Fibroblast of lung (primary cell): ENCODE measurements at regions not wholly inside any gene's neighbourhood (a gene's known extent, or its start where the extent isn't known, plus 50 kb on each side); places are given as distances from the start of the nearest gene placed in this dataset.

Source experiments
- DNase-seq, 2 donors: peaks; one replicate each; pipeline versions ENCODE4 v3.0.0 to v3.0.0-alpha.2; 2010; ENCODE audit warnings: low read depth in 2 of 2
- H2AFZ ChIP-seq: 2 replicates; pipeline ENCODE4 v1.5.1; 2012; ENCODE audit warnings: low read length, control low read depth, inconsistent platforms
- H3K27ac ChIP-seq: 2 replicates; pipeline ENCODE4 v1.5.1; 2011; ENCODE audit warnings: low read length, control low read depth; ENCODE audit not compliant: insufficient read depth
- H3K27me3 ChIP-seq: 2 replicates; pipeline ENCODE4 v1.5.1; 2011; ENCODE audit warnings: mild to moderate bottlenecking, low read length; ENCODE audit not compliant: control insufficient read depth, insufficient read depth
- H3K36me3 ChIP-seq: 2 replicates; pipeline ENCODE4 v1.5.1; 2011; ENCODE audit warnings: low read length; ENCODE audit not compliant: control insufficient read depth, insufficient read depth
- H3K4me1 ChIP-seq: 2 replicates; pipeline ENCODE4 v1.5.1; 2011; ENCODE audit warnings: low read length; ENCODE audit not compliant: control insufficient read depth, insufficient read depth; ENCODE audit errors: extremely low read depth
- H3K4me2 ChIP-seq: 2 replicates; pipeline ENCODE4 v1.5.1; 2011; ENCODE audit warnings: low read length, control low read depth; ENCODE audit not compliant: insufficient read depth; ENCODE audit errors: extremely low read depth
- H3K4me3 ChIP-seq, 4 experiments: fragments of 200-600 bp in 1 of 4; sonication (generic) in 1 of 4; replicated peaks in 1 of 4; 2 replicates each; pipeline ENCODE4 v1.5.1; 2011 to 2016; ENCODE audit warnings: low read length in 4 of 4, low read depth in 3 of 4, mild to moderate bottlenecking in 3 of 4, control low read depth in 2 of 4, inconsistent platforms in 1 of 4, mixed read lengths in 1 of 4; ENCODE audit not compliant: insufficient read depth in 1 of 4; ENCODE audit errors: control extremely low read depth in 1 of 4
- H3K79me2 ChIP-seq: 2 replicates; pipeline ENCODE4 v1.5.1; 2012; ENCODE audit warnings: mild to moderate bottlenecking, low read length, inconsistent platforms; ENCODE audit not compliant: control insufficient read depth, insufficient read depth
- H3K9ac ChIP-seq: 2 replicates; pipeline ENCODE4 v1.5.1; 2011; ENCODE audit warnings: mild to moderate bottlenecking, low read length, control low read depth; ENCODE audit not compliant: insufficient read depth
- H3K9me3 ChIP-seq: 2 replicates; pipeline ENCODE4 v1.5.1; 2012; ENCODE audit warnings: low read depth, low read length; ENCODE audit not compliant: control insufficient read depth, insufficient read depth
- H4K20me1 ChIP-seq: 2 replicates; pipeline ENCODE4 v1.5.1; 2011; ENCODE audit warnings: low read length; ENCODE audit not compliant: control insufficient read depth, insufficient read depth; ENCODE audit errors: extremely low read depth
- EZH2 ChIP-seq: IDR thresholded peaks from 2 replicates; pipeline ENCODE4 v1.5.1; 2012; ENCODE audit warnings: low read length, control low read depth, mild to moderate bottlenecking; ENCODE audit errors: missing control alignments
- TF ChIP-seq, protein P1 (sequence below), 2 donors: IDR thresholded peaks in 1 of 2; conservative IDR thresholded peaks in 1 of 2; 1 replicate in 1 of 2; 2 replicates in 1 of 2; pipeline ENCODE4 v1.5.1; 2011 to 2012; ENCODE audit warnings: low read length in 2 of 2, control low read depth in 1 of 2, inconsistent platforms in 1 of 2, low read depth in 1 of 2, mild to moderate bottlenecking in 1 of 2

DNA sequence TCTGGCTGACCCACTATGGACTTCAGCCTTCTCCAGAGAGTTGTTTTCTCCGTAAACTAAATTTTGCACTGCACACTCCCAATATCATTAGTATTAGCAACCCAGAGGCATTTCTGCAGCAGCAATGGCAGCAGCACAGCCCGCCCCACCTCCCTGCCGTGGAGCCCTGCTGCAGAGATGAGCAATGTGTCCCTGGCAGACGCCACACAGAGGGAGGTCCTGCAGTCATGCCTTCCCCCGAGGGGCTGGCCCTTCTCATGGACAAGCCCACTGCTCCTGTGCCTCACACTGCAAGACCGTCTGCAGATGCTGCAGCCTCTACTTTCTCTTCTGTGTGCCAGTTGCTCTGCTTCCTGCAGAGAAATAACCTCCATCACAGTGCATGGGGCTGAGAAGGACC, 393.4 kb upstream of the MKI67 start:
- Histone ChIP-seq H3K27ac (no peak overlapping the region), H3K79me2 (no peaks in the 10 kb centered on the region), H3K9me3 (no peaks in the 10 kb centered on the region), H3K36me3 (no peaks in the 10 kb centered on the region), H3K27me3 (no peaks in the 10 kb centered on the region), H3K4me2 (no peak overlapping the region), H3K4me3 (no peak overlapping the region), H3K9ac (no peak overlapping the region), H2AFZ (no peak overlapping the region), H3K4me1 (no peaks in the 10 kb centered on the region), H4K20me1 (no peaks in the 10 kb centered on the region)
- TF ChIP-seq, protein P1, sequence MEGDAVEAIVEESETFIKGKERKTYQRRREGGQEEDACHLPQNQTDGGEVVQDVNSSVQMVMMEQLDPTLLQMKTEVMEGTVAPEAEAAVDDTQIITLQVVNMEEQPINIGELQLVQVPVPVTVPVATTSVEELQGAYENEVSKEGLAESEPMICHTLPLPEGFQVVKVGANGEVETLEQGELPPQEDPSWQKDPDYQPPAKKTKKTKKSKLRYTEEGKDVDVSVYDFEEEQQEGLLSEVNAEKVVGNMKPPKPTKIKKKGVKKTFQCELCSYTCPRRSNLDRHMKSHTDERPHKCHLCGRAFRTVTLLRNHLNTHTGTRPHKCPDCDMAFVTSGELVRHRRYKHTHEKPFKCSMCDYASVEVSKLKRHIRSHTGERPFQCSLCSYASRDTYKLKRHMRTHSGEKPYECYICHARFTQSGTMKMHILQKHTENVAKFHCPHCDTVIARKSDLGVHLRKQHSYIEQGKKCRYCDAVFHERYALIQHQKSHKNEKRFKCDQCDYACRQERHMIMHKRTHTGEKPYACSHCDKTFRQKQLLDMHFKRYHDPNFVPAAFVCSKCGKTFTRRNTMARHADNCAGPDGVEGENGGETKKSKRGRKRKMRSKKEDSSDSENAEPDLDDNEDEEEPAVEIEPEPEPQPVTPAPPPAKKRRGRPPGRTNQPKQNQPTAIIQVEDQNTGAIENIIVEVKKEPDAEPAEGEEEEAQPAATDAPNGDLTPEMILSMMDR (conservative IDR thresholded peaks at IDR 0.05 in 1 of 2, IDR thresholded peaks at IDR 0.05 in 1 of 2; ENCODE audit: low read depth in 1 of 2, low read length in 2 of 2), result no peak
- DNase-seq, result no peak

DNA sequence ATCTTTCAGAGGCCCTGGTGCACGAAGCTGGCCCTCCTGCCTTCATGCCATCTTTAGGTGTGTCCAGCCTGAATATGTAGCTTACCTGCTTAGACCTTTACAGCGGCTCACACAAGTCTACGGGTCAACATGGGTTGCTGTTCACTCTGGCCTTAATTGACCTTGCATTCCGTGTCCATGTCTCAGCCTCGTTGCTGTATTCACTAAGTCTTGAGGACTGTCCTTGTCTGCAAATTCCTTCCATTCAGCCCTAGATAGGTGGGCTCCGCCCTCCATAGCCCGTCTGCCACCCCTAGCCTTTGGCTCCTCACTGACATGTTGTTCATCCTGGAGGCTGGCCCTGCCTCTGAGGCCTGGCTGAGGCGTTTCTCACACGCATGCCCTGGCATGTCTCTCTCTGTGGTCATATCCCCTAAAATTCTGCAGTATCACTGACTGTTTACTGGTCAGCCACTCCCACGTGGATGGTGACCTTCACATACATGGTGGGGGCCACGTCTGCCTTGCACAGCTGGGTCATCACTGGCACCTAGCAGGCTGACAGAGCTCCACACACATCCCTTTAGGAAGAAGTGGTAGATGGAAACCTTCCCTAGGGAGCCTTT, 394.1 kb upstream of the MKI67 start:
- H3K36me3 ChIP-seq, result no peaks in the 10 kb centered on the region
- H3K9ac ChIP-seq, result no peak overlapping the region
- no peak overlapping the region for H3K27ac ChIP-seq
- no peaks in the 10 kb centered on the region for H3K9me3 ChIP-seq
- H3K4me3 ChIP-seq, result no peak overlapping the region
- H3K4me2 ChIP-seq, result no peak overlapping the region
- no peaks in the 10 kb centered on the region for H3K27me3 ChIP-seq
- no peaks in the 10 kb centered on the region for H3K79me2 ChIP-seq
- no peak overlapping the region for H2AFZ ChIP-seq
- H3K4me1 ChIP-seq, result no peaks in the 10 kb centered on the region
- no peaks in the 10 kb centered on the region for H4K20me1 ChIP-seq
- DNase-seq, result no peak
- no peak for TF ChIP-seq EZH2
- TF ChIP-seq, protein P1 (conservative IDR thresholded peaks at IDR 0.05 in 1 of 2, IDR thresholded peaks at IDR 0.05 in 1 of 2; ENCODE audit: low read depth in 1 of 2, low read length in 2 of 2), result no peak

DNA sequence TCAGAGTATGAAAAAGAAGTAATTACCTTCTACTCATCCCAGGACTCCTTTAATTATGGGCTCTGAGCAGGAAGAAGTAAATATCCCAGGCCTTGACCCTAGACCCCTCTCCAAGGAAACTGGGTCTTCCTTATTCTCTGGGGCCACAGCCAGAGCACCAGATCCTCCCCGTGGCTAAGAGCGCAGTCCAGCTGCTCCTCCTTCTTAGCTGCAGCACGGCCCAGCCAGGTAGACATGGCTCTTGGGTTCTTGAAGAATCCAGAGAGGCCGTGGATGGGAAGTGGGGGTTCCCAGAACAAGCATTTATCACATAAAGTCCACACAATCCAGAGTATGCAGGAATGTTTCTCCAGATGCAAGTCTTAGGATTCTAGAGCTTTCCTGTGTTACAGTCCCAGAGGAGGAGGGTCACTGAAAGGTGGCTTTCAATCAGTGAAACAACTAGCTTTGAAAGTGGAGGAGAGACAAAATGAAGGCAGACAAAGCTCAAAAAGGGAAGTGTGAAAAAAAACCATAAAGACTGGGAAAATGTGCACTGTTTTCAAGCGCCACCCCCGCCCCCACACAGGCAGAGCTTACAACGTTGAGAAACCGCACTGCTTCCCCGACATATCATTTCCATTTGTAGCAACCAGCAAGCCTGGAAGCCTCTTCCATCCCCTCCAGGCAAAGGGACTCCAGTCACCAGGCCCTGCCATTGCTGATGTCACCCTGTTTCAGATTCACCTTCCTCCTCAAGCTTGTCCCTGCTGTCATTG, 396.5 kb upstream of the MKI67 start:
- Histone ChIP-seq H3K79me2 (no peaks in the 10 kb centered on the region), H3K27ac (no peak overlapping the region), H3K4me1 (no peaks in the 10 kb centered on the region), H3K4me3 (no peak overlapping the region), H3K9ac (no peak overlapping the region), H3K36me3 (no peaks in the 10 kb centered on the region), H3K9me3 (no peaks in the 10 kb centered on the region), H4K20me1 (no peaks in the 10 kb centered on the region), H2AFZ (no peak overlapping the region), H3K27me3 (no peaks in the 10 kb centered on the region), H3K4me2 (no peak overlapping the region)
- TF ChIP-seq EZH2, result no peak
- TF ChIP-seq, protein P1 (conservative IDR thresholded peaks at IDR 0.05 in 1 of 2, IDR thresholded peaks at IDR 0.05 in 1 of 2; ENCODE audit: low read depth in 1 of 2, low read length in 2 of 2), result no peak
- no peak for DNase-seq
